ENCODE measurements at regions not wholly inside any gene's neighbourhood (a gene's known extent, or its start where the extent isn't known, plus 50 kb on each side); places are given as distances from the start of the nearest gene placed in this dataset.

GRCh38 chr7:81600608-81601007 lies 169.2 kb downstream of the HGF start:
- no peak for TF ChIP-seq CREB1 (IDR thresholded peaks at IDR 0.05; ENCODE audit: low read depth)
- no peak for TF ChIP-seq CEBPB (IDR thresholded peaks at IDR 0.05)
- no peak for TF ChIP-seq ZBTB7A (IDR thresholded peaks at IDR 0.05; ENCODE audit: low read depth)

Measured in Ishikawa (cell line).